ENCODE measurements at regions not wholly inside any gene's neighbourhood (a gene's known extent, or its start where the extent isn't known, plus 50 kb on each side); places are given as distances from the start of the nearest gene placed in this dataset.

- TF ChIP-seq CTCF (IDR thresholded peaks at IDR 0.05; ENCODE audit: insufficient read depth in 1 of 2, low read depth in 1 of 2, low read length in 1 of 2, severe bottlenecking in 1 of 2, unreplicated experiment in 1 of 2), result no peak
- peaks cover 7% of the 10 kb centered on the region for H3K4me1 Mint-ChIP-seq (ENCODE audit: low read depth, unreplicated experiment)
- H3K27me3 Mint-ChIP-seq (ENCODE audit: insufficient read depth, unreplicated experiment), result no peaks in the 10 kb centered on the region
- ChIA-PET POLR2A (no interaction called here), CTCF (no interaction called here)
- no peaks in the 10 kb centered on the region for H3K4me1 ChIP-seq
- intact Hi-C loops (cut with micrococcal nuclease; ENCODE audit: unreplicated experiment), result no loop called here
- H3K27me3 ChIP-seq (replicated peaks; ENCODE audit: control insufficient read depth, insufficient read depth, low read length), result no peaks in the 10 kb centered on the region
- H3K9me3 Mint-ChIP-seq (ENCODE audit: unreplicated experiment), result no peaks in the 10 kb centered on the region
- no peak overlapping the region for H3K4me3 Mint-ChIP-seq (ENCODE audit: unreplicated experiment)
- no peaks in the 10 kb centered on the region for H3K36me3 ChIP-seq (ENCODE audit: control insufficient read depth, insufficient read depth, low read length)
- H3K27ac Mint-ChIP-seq (ENCODE audit: unreplicated experiment), result no peak overlapping the region
- H3K36me3 Mint-ChIP-seq (ENCODE audit: insufficient read depth, unreplicated experiment), result no peaks in the 10 kb centered on the region
- no peaks in the 10 kb centered on the region for H3K9me3 ChIP-seq
- DNase-seq, result peak in 1 of 2 experiments; percentile 17
- no TSS peak for BruUV-seq (replicated peaks)
- no peak overlapping the region for H3K4me3 ChIP-seq (ENCODE audit: low read depth, low read length)
Measured at GRCh38 chr6:168197636-168198301, 118.8 kb upstream of the FRMD1 start.

- no peaks in the 10 kb centered on the region for H3K27me3 Mint-ChIP-seq (ENCODE audit: insufficient read depth, unreplicated experiment)
- Histone ChIP-seq H3K4me1 (no peaks in the 10 kb centered on the region), H3K9me3 (no peaks in the 10 kb centered on the region), H3K27me3 (replicated peaks; ENCODE audit: control insufficient read depth, insufficient read depth, low read length) (no peaks in the 10 kb centered on the region), H3K4me3 (ENCODE audit: low read depth, low read length) (no peak overlapping the region), H3K36me3 (ENCODE audit: control insufficient read depth, insufficient read depth, low read length) (no peaks in the 10 kb centered on the region)
- intact Hi-C loops (cut with micrococcal nuclease; ENCODE audit: unreplicated experiment), result no loop called here
- H3K4me3 Mint-ChIP-seq (ENCODE audit: unreplicated experiment), result no peak overlapping the region
- no peak overlapping the region for H3K27ac Mint-ChIP-seq (ENCODE audit: unreplicated experiment)
- H3K36me3 Mint-ChIP-seq (ENCODE audit: insufficient read depth, unreplicated experiment), result no peaks in the 10 kb centered on the region
- TF ChIP-seq CTCF (IDR thresholded peaks at IDR 0.05; ENCODE audit: insufficient read depth in 1 of 2, low read depth in 1 of 2, low read length in 1 of 2, severe bottlenecking in 1 of 2, unreplicated experiment in 1 of 2), result no peak
- peak in 1 of 2 experiments; percentile 16 for DNase-seq
- H3K4me1 Mint-ChIP-seq (ENCODE audit: low read depth, unreplicated experiment), result peaks cover 7% of the 10 kb centered on the region
- no peaks in the 10 kb centered on the region for H3K9me3 Mint-ChIP-seq (ENCODE audit: unreplicated experiment)
- ChIA-PET CTCF (no interaction called here), POLR2A (no interaction called here)
- BruUV-seq (replicated peaks), result no TSS peak
Measured at GRCh38 chr6:168196881-168197635, 118.0 kb upstream of the FRMD1 start.

GRCh38 chr6:168196385-168196860 lies 117.4 kb upstream of the FRMD1 start:
- Histone ChIP-seq H3K4me3 (ENCODE audit: low read depth, low read length) (no peak overlapping the region), H3K27me3 (replicated peaks; ENCODE audit: control insufficient read depth, insufficient read depth, low read length) (no peaks in the 10 kb centered on the region), H3K4me1 (no peaks in the 10 kb centered on the region), H3K36me3 (ENCODE audit: control insufficient read depth, insufficient read depth, low read length) (no peaks in the 10 kb centered on the region), H3K9me3 (no peaks in the 10 kb centered on the region)
- POLR2A ChIA-PET, result no interaction called here
- Mint-ChIP-seq H3K9me3 (ENCODE audit: unreplicated experiment) (no peaks in the 10 kb centered on the region), H3K27me3 (ENCODE audit: insufficient read depth, unreplicated experiment) (no peaks in the 10 kb centered on the region), H3K4me3 (ENCODE audit: unreplicated experiment) (no peak overlapping the region), H3K36me3 (ENCODE audit: insufficient read depth, unreplicated experiment) (no peaks in the 10 kb centered on the region), H3K27ac (ENCODE audit: unreplicated experiment) (no peak overlapping the region), H3K4me1 (ENCODE audit: low read depth, unreplicated experiment) (peaks cover 7% of the 10 kb centered on the region)
- TF ChIP-seq CTCF (IDR thresholded peaks at IDR 0.05; ENCODE audit: insufficient read depth in 1 of 2, low read depth in 1 of 2, low read length in 1 of 2, severe bottlenecking in 1 of 2, unreplicated experiment in 1 of 2), result no peak
- peak in 1 of 2 experiments; percentile 5 for DNase-seq
- BruUV-seq (replicated peaks), result no TSS peak
- intact Hi-C loops (cut with micrococcal nuclease; ENCODE audit: unreplicated experiment), result no loop called here
- CTCF ChIA-PET, result interaction anchor here (0.6 kb wide), 1 partner anchor 159 kb away, joined by 3 read pairs; no protein-coding TSS in a partner anchor

Measured in Caco-2 (cell line).